Hepatic stellate cell (primary cell): ENCODE measurements at regions not wholly inside any gene's neighbourhood (a gene's known extent, or its start where the extent isn't known, plus 50 kb on each side); places are given as distances from the start of the nearest gene placed in this dataset.

Source experiments
- DNase-seq: peaks from one replicate; pipeline ENCODE4 v3.0.0; 2011; ENCODE audit warnings: low spot score

GRCh38 chr3:28646435-28646834 is 297.8 kb upstream of the AZI2 start:
- no peak for DNase-seq

GRCh38 chr3:28649266-28649665 is 300.6 kb upstream of the AZI2 start:
- no peak for DNase-seq

- no peak for DNase-seq
Observed at GRCh38 chr3:28651159-28651558, 302.5 kb upstream of the AZI2 start.

DNA sequence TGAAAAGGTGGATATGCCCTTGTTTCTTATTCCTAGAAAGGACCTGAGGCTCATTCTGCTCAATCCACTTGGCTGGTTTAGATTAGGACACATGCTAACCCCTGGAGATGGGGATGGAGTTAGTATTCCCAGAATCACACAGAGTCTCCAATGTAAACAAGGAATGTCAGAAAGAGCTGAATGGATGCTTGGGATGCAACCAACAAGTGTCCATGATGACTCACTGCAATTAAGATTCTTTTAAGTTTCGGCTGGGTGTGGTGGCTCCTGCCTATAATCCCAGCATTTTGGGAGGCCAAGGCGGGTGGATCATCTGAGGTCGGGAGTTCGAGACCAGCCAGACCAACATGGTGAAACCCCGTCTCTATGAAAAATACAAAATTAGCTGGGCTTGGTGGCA is 315.5 kb upstream of the AZI2 start:
- no peak for DNase-seq

DNA sequence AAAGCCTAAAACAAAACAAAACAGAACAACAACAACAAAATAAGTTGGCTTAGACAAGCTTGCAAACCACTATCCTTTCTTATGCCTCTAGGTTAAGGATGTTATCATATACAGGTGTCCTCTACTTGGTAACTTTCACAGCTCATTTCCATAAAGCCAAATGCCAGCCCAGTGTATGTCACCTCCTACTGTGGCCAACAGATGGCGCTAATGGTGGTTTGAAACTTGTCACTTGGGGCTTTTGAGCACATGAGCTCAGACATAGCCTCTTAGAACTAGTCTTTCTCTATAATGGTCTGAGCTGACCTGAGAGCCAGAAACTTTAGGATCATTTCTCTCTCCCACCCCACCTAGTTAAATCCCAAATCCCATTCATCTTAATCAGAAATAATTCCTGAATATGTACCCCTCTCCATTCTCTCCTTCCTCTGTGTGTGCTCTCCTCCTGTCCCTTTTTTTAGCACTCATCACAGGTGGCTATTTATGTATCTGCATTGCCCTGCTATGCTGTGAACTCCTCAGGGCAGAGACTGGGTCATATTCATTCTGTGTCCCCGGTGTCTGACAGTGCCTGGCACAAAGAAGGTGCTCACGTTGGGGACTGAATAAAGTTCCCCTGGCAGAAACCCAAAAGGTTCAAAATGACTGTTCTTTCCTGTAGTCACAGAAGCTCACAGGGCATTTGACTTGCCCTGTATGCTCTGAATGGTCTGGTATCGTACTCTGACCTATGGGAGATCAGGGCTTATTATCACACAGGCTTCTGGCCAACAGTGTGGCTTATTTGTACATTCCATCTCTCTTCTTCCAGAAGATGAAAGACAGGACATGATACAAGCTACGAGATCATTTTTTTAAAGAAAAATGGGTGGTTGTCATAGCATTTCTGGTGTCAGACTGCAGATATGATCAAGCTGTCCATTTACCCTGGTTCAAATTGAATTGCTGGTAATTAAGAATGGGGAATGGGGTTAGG is 319.3 kb upstream of the AZI2 start:
- peak; percentile 16 for DNase-seq

DNA sequence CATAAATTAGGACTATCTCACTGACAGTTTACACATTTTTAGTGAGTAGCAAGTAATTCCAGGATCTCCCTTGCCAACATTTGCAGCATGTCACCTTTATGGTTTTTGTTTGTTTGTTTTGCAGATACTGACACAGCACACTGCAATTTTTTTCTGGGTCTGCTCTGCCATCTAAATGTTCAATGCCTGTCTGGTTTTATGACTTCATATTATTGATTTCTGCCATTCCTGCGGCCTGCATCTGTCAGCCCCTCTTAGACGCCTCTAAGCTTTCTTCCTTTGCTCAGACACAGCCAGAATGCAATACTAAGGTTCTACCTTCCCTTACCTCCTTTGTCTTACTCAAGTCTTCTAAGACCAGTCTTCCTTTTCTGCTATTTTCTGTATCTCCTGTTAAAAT is 321.2 kb upstream of the AZI2 start:
- DNase-seq: no peak

GRCh38 chr3:28672406-28672805 is 323.8 kb upstream of the AZI2 start:
- DNase-seq: no peak

DNA sequence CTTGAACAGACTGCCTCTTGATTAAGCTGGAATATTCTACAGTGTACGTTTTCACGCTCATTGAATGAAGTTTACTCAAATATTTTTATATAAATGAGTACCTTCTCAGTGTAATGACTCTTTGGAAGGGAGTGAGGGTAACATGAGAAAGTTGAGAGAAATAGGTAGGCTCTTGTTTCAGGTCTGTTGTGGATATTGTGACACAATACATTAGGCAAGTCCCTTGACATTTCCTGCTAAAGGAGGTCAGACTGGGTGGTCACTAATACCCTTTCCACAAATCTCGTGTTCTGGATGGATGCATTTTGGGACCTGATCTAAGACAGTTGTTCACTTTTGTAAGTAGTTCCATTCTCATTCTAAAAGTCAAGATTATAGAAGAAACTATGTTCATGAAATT is 324.8 kb upstream of the AZI2 start:
- DNase-seq: no peak

GRCh38 chr3:28674212-28674611 is 325.6 kb upstream of the AZI2 start:
- DNase-seq: no peak

- DNase-seq: no peak
Observed at GRCh38 chr3:28677581-28677980, 329.0 kb upstream of the AZI2 start.

DNA sequence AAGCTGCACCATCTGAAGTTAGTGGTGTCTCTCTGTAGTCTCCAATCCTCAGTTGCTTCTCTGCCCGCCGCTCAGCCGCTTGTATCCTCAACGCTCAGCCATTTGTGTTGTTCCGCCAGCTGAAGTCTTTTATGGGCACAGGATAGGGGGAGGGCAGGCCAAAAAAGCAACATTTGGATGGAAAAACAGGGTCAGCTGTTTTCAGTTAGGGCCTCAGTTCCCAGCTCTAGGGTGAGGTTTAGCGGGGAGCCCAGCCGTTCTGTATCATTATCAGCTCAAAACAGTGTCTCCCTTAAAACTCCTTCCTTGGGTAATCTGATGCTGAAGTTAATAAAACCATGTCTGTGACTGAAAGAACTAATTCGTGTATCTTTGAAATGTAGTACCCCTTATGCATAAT is 329.5 kb upstream of the AZI2 start:
- no peak for DNase-seq

DNA sequence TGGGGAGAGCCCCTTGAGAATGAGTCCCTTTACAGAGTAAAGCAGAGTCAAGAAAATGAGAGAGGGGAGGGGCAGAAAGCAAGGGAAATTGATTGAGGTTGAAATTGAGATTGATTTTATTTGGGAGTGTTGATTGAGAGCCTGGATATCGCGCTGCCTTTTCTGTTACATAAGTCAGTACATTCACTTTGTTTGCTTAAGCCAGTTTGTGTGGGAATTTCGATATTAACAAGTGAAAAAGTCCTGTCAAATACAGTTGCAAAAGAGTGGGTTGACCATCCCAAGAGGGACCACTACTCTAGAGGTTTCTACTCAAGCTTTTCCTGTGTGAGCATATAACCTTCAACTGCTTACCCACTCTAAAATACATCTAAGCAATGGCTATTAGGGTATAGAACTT is 331.4 kb upstream of the AZI2 start:
- no peak for DNase-seq

DNA sequence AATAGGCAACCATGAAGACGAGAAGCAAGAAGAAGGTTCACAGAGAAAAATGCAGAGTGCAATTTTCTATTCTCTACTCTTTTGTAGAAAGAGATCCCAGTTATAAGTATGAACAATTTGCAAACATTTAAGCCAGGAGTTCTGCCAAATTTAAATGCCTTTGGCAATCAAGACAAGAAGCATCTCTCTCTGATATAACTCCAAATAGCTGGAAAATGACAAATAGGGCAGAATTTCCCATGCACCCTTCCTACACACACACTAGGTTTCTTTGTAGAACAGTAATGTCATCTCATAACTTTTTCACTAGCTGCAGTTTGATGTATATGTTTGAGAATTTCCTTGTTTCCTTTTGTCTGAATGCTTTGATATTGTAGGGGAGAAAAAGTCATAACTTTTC is 333.5 kb upstream of the AZI2 start:
- DNase-seq: no peak

DNA sequence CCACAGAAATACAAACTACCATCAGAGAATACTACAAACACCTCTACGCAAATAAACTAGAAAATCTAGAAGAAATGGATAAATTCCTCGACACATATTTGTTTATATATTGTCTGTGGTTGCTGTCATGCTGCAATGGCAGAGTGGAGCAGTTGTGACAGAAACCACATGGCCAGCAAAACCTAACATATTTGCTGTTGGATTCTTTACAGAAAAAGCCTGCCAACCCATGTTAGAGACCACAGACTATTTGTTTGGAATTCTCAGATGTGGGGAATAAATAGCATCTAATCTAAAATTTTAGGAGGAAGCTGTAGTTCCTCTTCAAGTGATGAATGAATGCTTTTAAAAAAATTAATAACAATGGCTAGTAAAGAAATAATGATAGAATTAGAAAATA is 341.6 kb upstream of the AZI2 start:
- DNase-seq: no peak

- DNase-seq: no peak
Observed at GRCh38 chr3:28698706-28699105, 350.1 kb upstream of the AZI2 start.

- no peak for DNase-seq
Observed at GRCh38 chr3:28699283-28699682, 350.7 kb upstream of the AZI2 start.

GRCh38 chr3:28700728-28701127 is 352.1 kb upstream of the AZI2 start:
- no peak for DNase-seq

- DNase-seq: no peak
Observed at GRCh38 chr3:28703843-28704242, 355.2 kb upstream of the AZI2 start.

DNA sequence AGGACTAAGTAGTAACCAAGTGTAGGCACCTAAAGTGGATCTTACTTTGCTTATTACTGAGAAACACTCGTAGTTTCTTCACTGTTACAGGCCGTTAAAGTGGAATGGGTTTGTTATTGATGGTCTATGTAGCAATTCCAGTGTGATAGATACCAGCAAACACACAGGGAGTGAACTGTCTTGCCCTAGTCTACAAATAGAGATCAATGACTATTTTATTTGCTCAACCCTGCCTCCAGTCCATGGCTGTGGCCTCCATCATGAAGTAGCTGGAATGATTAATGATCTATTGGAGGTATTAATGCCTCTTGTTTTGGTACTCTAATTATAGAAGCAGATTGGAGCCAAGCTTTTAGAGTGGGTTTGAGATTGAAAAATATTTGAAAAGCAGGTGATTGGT is 362.7 kb upstream of the AZI2 start:
- no peak for DNase-seq

DNA sequence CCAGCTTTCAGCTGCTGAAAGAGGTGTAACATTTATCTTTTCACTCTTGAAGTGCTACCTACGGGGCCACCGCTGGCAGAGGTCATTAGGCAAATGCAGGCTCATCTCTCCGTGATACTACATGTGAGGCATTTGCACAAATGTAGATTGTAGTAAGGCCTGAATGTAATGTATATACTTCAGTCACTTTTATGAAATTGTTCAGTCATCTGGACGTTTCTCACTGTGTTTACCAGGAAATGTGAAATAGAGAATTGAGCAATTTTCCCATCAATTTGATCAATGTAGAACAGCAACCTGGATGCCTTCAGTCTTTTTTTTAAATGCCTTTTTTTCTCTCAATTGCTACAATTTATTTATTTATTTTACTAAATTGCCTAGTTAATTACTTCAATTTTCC is 368.3 kb upstream of the AZI2 start:
- DNase-seq: no peak

DNA sequence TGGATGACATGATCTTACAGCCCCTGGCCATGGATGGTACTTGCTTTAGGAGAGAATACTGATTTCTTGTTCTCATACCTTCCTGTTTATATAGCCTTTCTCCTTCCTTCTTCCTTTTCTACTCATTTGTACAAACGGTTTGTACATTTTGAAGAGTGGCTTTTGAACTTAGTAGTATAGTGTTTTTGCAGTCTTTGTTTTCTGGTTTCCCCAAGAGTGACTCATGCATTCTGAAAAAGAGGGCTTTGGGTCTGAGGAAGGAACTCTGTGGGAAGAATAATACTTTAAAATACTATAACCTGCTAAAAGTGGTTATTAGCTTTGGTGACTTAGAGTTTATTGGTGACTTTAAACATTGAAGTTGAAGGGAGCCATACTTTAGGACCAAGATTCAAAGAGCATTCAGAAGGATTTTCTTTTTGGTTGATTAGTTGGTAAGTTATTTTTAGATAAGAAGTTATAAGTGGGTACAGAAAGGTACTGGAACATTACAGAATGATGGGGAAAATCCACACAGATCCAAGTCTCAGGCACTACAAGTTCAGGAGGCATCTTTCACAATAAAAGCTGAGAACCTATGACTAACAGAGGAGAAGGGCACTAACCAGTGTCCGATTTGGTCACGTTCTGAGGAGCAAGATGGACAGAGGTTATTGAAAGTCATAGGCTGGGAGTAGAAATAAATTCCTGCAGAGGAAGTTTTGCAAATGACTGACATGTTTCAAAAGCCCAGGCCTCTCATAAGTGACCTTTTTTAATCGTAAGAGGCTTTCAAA is 369.6 kb upstream of the AZI2 start:
- DNase-seq: no peak

DNA sequence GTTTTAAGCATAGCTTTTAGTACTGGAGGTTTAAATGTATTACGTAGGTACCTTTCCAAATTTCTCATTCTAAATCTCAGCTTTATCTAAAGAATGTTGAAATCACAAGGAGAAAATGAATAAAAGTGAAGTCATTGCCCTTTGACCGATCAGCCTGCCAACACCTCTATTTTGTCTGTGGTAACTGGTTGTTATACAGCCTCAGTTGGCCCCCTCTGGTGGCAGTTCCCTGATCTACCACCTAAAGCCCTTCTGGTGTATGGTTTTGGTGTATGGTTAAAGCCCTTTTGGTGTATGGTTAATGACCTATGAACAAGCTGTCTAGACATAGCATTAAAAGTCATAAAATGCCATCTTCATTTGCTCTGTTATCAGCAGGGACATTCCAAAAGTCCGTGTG is 378.2 kb upstream of the AZI2 start:
- peak; percentile 2 for DNase-seq

DNA sequence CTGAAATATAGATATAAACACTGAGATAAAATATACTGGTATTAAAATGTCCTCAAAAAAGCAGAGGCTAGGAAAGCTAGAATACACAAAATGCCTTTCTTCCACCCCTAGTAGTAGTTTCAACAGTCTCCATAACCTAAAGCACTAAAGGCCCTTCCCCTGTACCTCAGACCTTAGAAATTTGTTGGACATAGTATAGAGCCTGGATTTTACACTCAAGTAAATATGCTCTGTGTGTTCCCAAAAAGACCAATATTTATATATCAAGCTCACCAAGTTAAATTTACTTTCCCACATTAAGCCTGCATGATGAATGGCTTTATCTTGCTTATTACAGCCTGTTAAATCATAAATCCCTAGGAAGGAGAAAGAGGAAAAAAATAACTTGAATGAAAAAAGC is 378.7 kb upstream of the AZI2 start:
- no peak for DNase-seq
